ENCODE measurements at regions not wholly inside any gene's neighbourhood (a gene's known extent, or its start where the extent isn't known, plus 50 kb on each side); places are given as distances from the start of the nearest gene placed in this dataset.

DNA sequence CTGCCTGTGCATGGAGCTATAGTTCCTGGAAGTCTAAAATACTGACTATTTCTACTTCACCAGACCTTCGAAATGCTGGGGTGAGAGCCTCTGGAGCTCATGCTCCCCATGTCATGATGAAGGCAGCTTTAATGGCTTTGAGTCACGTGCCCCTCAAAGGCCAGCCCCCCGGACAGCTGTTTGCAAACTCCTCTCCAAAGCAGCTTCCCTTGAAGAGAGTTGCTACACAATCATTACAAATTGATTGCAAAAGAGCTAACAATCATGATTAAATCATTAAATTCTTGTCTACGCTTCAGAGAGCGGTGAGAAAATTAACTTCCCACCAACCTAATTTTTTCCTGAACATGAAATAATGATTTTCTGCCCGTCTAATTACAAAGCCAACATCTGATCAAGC is 134.8 kb upstream of the IRX6 start:
- DNase-seq = no peak
- Histone ChIP-seq H3K27ac (no peak overlapping the region), H3K4me3 (ENCODE audit: low read depth, low read length) (no peak overlapping the region), H3K27me3 (replicated peaks) (no peaks in the 10 kb centered on the region), H3K36me3 (replicated peaks) (no peaks in the 10 kb centered on the region)
- in situ Hi-C loops (cut with HindIII; ENCODE audit: low pct_ligation_motif_present, low sequenced_read_pairs) = no loop called here
- TF ChIP-seq, protein P1, sequence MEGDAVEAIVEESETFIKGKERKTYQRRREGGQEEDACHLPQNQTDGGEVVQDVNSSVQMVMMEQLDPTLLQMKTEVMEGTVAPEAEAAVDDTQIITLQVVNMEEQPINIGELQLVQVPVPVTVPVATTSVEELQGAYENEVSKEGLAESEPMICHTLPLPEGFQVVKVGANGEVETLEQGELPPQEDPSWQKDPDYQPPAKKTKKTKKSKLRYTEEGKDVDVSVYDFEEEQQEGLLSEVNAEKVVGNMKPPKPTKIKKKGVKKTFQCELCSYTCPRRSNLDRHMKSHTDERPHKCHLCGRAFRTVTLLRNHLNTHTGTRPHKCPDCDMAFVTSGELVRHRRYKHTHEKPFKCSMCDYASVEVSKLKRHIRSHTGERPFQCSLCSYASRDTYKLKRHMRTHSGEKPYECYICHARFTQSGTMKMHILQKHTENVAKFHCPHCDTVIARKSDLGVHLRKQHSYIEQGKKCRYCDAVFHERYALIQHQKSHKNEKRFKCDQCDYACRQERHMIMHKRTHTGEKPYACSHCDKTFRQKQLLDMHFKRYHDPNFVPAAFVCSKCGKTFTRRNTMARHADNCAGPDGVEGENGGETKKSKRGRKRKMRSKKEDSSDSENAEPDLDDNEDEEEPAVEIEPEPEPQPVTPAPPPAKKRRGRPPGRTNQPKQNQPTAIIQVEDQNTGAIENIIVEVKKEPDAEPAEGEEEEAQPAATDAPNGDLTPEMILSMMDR (IDR thresholded peaks at IDR 0.05; ENCODE audit: low read depth, low read length, missing control alignments) = no peak

DNA sequence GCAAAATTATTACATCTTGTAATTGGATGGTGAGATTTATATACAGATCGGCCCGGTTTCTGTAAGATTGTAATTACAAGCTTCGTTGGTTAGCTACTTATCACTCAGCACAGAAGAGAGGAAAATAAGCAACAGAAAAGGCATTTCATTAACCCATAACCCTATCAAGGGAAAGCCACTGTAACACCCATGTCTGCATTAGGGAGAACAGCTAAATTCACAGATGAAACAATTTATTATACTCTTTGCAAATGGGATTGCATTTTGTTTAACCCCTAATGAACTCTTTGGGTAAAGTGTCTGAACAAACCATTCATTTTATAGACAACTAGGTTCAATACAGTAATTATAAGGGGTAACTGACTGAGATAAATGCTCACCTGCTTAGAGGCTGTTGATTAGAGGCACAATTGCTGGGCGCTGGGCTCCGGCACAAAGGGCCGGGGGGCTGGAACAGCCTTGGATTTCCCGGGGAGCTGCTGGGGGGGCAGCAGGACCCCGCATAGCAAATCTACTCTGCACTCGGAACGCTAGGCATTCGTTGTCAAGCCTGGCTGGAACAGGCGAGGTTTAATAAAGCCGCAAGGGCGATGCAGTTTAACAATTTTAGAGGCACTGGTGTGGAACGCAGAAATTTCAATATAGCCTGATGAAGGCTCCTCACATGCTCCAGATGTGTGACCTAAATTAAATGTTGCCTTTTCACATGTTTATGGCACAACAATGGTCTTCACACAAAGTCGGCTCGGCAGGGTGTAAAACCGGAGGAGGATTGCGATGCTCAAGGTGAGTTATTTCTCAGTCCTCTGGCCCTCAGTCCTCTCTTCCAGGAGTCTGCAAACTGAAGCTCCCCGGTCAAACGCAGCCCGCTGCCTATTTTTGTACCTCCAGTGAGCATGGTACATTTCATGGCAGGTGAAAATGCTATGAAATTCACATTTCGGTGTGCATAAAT is 134.0 kb upstream of the IRX6 start:
- in situ Hi-C loops (cut with HindIII; ENCODE audit: low pct_ligation_motif_present, low sequenced_read_pairs) = no loop called here
- Histone ChIP-seq H3K27me3 (replicated peaks) (no peaks in the 10 kb centered on the region), H3K27ac (no peak overlapping the region)

DNA sequence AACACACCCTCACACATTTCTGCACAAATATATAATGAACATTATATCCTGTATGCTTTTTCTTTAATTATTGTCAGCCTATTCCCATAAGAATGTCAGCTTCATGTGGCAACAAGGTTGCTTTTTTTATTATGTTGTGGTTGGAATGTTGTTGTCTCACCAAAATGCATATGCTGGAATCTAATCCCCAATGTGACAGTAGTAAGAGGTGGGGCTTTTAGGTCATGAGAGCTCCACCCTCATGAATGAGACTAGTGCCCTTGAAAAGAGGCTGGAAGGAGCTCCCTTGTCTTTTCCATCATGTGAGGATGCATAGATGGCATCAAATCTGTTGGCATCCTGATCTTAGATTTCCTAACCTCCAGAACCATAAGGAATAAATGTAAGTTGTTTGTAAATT is 131.3 kb upstream of the IRX6 start:
- no peak for DNase-seq
- no peaks in the 10 kb centered on the region for H3K36me3 ChIP-seq (replicated peaks)
- H3K27me3 ChIP-seq (replicated peaks) = no peaks in the 10 kb centered on the region
- H3K4me3 ChIP-seq (ENCODE audit: low read depth, low read length) = no peak overlapping the region
- in situ Hi-C loops (cut with HindIII; ENCODE audit: low pct_ligation_motif_present, low sequenced_read_pairs) = no loop called here
- no peak overlapping the region for H3K27ac ChIP-seq
- TF ChIP-seq, protein P1 (IDR thresholded peaks at IDR 0.05; ENCODE audit: low read depth, low read length, missing control alignments) = no peak

More for the DNA sequence above, 134.0 kb upstream of the IRX6 start:
- no peak for DNase-seq
- TF ChIP-seq, protein P1 (IDR thresholded peaks at IDR 0.05; ENCODE audit: low read depth, low read length, missing control alignments) = no peak
- Histone ChIP-seq H3K36me3 (replicated peaks) (no peaks in the 10 kb centered on the region), H3K4me3 (ENCODE audit: low read depth, low read length) (no peak overlapping the region)

DNA sequence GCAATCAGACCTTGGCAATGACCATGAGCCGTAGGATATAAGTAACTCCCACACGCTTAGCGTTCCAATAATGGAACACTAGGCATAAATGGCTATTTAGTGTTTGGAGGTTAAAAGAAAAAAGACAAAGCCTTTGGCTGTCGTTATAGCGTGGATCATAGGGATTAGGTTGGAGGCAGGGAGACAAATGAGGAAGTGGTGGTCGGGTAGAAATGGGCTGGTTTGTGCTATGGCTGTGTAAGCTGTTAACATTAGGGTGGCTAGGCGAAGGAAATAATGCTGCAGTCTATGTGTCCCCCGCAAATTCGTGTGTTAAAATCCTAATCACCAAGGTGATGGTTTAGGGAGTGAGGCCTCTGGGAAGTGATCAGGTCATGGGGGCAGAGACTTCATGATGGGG is 120.4 kb upstream of the IRX6 start:
- H3K27ac ChIP-seq = no peak overlapping the region
- H3K36me3 ChIP-seq (replicated peaks) = no peaks in the 10 kb centered on the region
- in situ Hi-C loops (cut with HindIII; ENCODE audit: low pct_ligation_motif_present, low sequenced_read_pairs) = no loop called here
- no peaks in the 10 kb centered on the region for H3K27me3 ChIP-seq (replicated peaks)
- TF ChIP-seq, protein P1 (IDR thresholded peaks at IDR 0.05; ENCODE audit: low read depth, low read length, missing control alignments) = no peak
- no peak for DNase-seq
- H3K4me3 ChIP-seq (ENCODE audit: low read depth, low read length) = no peak overlapping the region

DNA sequence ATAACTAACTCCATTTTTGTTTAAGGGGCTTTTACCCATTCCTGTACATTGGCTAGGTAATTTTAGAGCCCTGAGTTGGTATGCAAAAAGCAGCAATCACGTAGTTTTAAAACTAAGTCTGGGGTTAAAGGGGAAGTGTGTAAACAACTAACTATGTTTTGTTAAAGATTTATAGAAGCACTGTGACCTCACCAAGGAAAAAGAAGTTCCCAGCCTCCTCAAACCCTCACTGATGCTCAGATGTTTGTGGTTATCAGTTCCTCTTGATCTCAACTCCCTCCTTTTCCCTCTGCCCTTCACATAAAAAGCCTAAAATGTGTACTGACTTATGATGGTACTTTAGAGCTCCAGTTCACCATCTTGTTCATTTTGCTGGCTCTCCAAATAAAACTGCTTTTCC is 119.9 kb upstream of the IRX6 start:
- Histone ChIP-seq H3K4me3 (ENCODE audit: low read depth, low read length) (no peak overlapping the region), H3K27ac (no peak overlapping the region), H3K27me3 (replicated peaks) (no peaks in the 10 kb centered on the region), H3K36me3 (replicated peaks) (no peaks in the 10 kb centered on the region)
- DNase-seq = no peak
- in situ Hi-C loops (cut with HindIII; ENCODE audit: low pct_ligation_motif_present, low sequenced_read_pairs) = no loop called here
- TF ChIP-seq, protein P1 (IDR thresholded peaks at IDR 0.05; ENCODE audit: low read depth, low read length, missing control alignments) = no peak

All from brain microvascular endothelial cell (primary cell).